ENCODE measurements at regions not wholly inside any gene's neighbourhood (a gene's known extent, or its start where the extent isn't known, plus 50 kb on each side); places are given as distances from the start of the nearest gene placed in this dataset.
"Not testable (repeated sequence)": the region's sequence is repeated elsewhere in the genome, so short reads cannot be mapped to it uniquely, and the experiment has no call there.

DNA sequence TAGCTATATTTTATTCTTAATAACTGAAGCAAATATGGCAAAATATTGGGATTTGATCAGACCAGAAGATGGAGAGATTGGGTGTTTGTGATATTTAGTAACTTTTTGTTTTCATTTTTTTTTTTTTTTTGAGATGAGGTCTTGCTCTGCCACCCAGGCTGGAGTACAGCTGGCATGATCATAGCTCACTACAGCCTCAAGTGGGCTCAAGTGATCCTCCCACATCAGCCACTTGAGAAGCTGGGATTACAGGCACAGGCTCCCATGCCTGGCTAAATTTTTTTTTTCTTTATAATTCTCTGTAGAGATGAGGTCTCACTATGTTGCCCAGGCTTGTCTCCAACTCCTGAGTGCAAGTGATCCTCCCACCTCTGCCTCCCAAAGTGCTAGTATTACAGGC is 686.4 kb downstream of the CDY1 start:
- H2AFZ ChIP-seq (ENCODE audit: insufficient read depth, low read depth, low read length, poor library complexity, severe bottlenecking); H3K4me3 ChIP-seq (ENCODE audit: control extremely low read depth in 1 of 5, extremely low read depth in 1 of 5, insufficient read depth in 1 of 5, low read depth in 2 of 5, low read length in 4 of 5); intact Hi-C loops (cut with micrococcal nuclease); H3K36me3 ChIP-seq (replicated peaks in 1 of 2; ENCODE audit: control extremely low read depth in 1 of 2, control insufficient read depth in 1 of 2, extremely low read depth in 1 of 2, insufficient read depth in 2 of 2, low read length in 1 of 2); POLR2A ChIA-PET; H3K4me1 ChIP-seq (ENCODE audit: control insufficient read depth in 2 of 2, insufficient read depth in 2 of 2, low read length in 2 of 2); ATAC-seq (ENCODE audit: low read depth); H3K27me3 Mint-ChIP-seq; H4K20me1 ChIP-seq (ENCODE audit: control insufficient read depth, insufficient read depth, low read length, poor library complexity, severe bottlenecking); DNase-seq; H3K27ac Mint-ChIP-seq; H3K4me2 ChIP-seq (replicated peaks; ENCODE audit: low read depth, low read length, poor library complexity, severe bottlenecking); H3K4me1 Mint-ChIP-seq; H3K4me3 Mint-ChIP-seq; CTCF ChIA-PET; H3K79me2 ChIP-seq (ENCODE audit: control insufficient read depth, insufficient read depth, low read length); H3K27me3 ChIP-seq (replicated peaks in 1 of 4; ENCODE audit: control extremely low read depth in 1 of 4, control insufficient read depth in 3 of 4, insufficient read depth in 4 of 4, low read length in 3 of 4); H3K27ac ChIP-seq (ENCODE audit: low read length in 2 of 2); H3K9me3 Mint-ChIP-seq (ENCODE audit: insufficient read depth); H3K9me3 ChIP-seq (ENCODE audit: control extremely low read depth in 1 of 3, control insufficient read depth in 2 of 3, insufficient read depth in 1 of 3, low read length in 2 of 3); H3K9ac ChIP-seq (ENCODE audit: low read length): not testable (repeated sequence)

DNA sequence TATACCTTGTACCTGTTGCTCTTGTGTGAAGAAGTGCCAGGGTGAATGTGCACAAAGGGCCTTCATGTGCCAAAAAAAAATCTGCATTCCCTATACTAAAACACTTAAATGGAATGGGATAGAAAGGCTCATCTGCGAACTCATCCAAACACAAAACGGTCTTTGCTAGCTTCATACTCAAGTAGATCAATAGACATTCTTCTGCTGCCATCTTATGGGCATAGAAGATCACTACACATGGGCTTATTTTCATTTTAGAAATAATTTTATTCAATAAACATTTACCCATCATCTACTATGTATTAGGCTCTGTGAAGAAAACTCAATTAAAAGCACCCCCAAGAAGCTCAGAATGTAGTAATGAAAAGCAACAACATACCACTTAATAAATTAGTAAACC is 693.1 kb downstream of the CDY1 start:
- ATAC-seq (ENCODE audit: low read depth); intact Hi-C loops (cut with micrococcal nuclease); H3K4me2 ChIP-seq (replicated peaks; ENCODE audit: low read depth, low read length, poor library complexity, severe bottlenecking); H3K27me3 Mint-ChIP-seq; H3K4me3 Mint-ChIP-seq; H3K27me3 ChIP-seq (replicated peaks in 1 of 4; ENCODE audit: control extremely low read depth in 1 of 4, control insufficient read depth in 3 of 4, insufficient read depth in 4 of 4, low read length in 3 of 4); POLR2A ChIA-PET; H3K4me1 Mint-ChIP-seq; H2AFZ ChIP-seq (ENCODE audit: insufficient read depth, low read depth, low read length, poor library complexity, severe bottlenecking); H3K27ac ChIP-seq (ENCODE audit: low read length in 2 of 2); H3K9ac ChIP-seq (ENCODE audit: low read length); H3K9me3 Mint-ChIP-seq (ENCODE audit: insufficient read depth); H3K4me3 ChIP-seq (ENCODE audit: control extremely low read depth in 1 of 5, extremely low read depth in 1 of 5, insufficient read depth in 1 of 5, low read depth in 2 of 5, low read length in 4 of 5); H4K20me1 ChIP-seq (ENCODE audit: control insufficient read depth, insufficient read depth, low read length, poor library complexity, severe bottlenecking); H3K4me1 ChIP-seq (ENCODE audit: control insufficient read depth in 2 of 2, insufficient read depth in 2 of 2, low read length in 2 of 2); CTCF ChIA-PET; H3K27ac Mint-ChIP-seq; H3K9me3 ChIP-seq (ENCODE audit: control extremely low read depth in 1 of 3, control insufficient read depth in 2 of 3, insufficient read depth in 1 of 3, low read length in 2 of 3); H3K36me3 ChIP-seq (replicated peaks in 1 of 2; ENCODE audit: control extremely low read depth in 1 of 2, control insufficient read depth in 1 of 2, extremely low read depth in 1 of 2, insufficient read depth in 2 of 2, low read length in 1 of 2); H3K79me2 ChIP-seq (ENCODE audit: control insufficient read depth, insufficient read depth, low read length): not testable (repeated sequence)
- WGBS (ENCODE audit: insufficient coverage): no CpG with 5 or more reads among the region's 2 CpGs
- peak; percentile 37 for DNase-seq

DNA sequence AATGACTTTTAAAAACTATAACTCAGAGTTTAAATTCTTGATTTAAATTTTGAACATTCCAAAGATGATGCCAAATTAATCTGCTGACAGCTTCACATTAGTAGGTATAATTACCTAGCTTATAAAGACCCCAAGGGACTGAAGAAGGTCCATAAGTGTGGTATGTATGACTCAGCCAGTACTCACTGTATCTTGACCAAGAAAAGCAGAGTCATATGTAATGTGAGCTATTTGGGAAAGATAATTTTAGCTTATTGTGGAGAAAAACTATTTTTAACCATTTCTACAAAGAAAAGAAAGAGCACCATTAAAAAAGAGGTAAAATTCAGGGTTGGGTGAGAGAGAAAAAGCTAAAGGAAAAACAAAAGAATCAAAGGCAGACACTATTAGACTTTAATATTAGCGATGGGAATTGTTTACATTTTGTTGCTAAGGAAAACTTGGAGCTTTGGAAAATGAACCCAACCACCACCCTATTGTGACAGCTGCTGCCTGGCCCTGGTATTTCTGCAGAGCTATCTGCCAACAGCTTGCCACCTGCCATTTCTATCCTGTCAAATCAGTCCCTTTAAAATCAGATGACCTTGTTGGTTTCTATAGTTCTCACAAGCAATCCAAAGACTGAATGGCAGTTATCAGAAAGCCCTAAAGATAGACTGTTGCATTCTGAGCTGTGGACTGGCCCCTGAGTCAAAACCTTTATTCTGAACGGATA is 697.7 kb downstream of the CDY1 start:
- H3K79me2 ChIP-seq (ENCODE audit: control insufficient read depth, insufficient read depth, low read length); H3K9me3 Mint-ChIP-seq (ENCODE audit: insufficient read depth); H3K4me2 ChIP-seq (replicated peaks; ENCODE audit: low read depth, low read length, poor library complexity, severe bottlenecking); H3K27me3 ChIP-seq (replicated peaks in 1 of 4; ENCODE audit: control extremely low read depth in 1 of 4, control insufficient read depth in 3 of 4, insufficient read depth in 4 of 4, low read length in 3 of 4); H3K27ac Mint-ChIP-seq; POLR2A ChIA-PET; H2AFZ ChIP-seq (ENCODE audit: insufficient read depth, low read depth, low read length, poor library complexity, severe bottlenecking); H3K9ac ChIP-seq (ENCODE audit: low read length); H4K20me1 ChIP-seq (ENCODE audit: control insufficient read depth, insufficient read depth, low read length, poor library complexity, severe bottlenecking); H3K36me3 ChIP-seq (replicated peaks in 1 of 2; ENCODE audit: control extremely low read depth in 1 of 2, control insufficient read depth in 1 of 2, extremely low read depth in 1 of 2, insufficient read depth in 2 of 2, low read length in 1 of 2); H3K4me3 ChIP-seq (ENCODE audit: control extremely low read depth in 1 of 5, extremely low read depth in 1 of 5, insufficient read depth in 1 of 5, low read depth in 2 of 5, low read length in 4 of 5); H3K4me1 ChIP-seq (ENCODE audit: control insufficient read depth in 2 of 2, insufficient read depth in 2 of 2, low read length in 2 of 2); H3K9me3 ChIP-seq (ENCODE audit: control extremely low read depth in 1 of 3, control insufficient read depth in 2 of 3, insufficient read depth in 1 of 3, low read length in 2 of 3); H3K27me3 Mint-ChIP-seq; H3K4me1 Mint-ChIP-seq; CTCF ChIA-PET; DNase-seq; H3K27ac ChIP-seq (ENCODE audit: low read length in 2 of 2); H3K4me3 Mint-ChIP-seq; intact Hi-C loops (cut with micrococcal nuclease); ATAC-seq (ENCODE audit: low read depth): not testable (repeated sequence)
- WGBS (ENCODE audit: insufficient coverage): no CpG with 5 or more reads among the region's 2 CpGs

DNA sequence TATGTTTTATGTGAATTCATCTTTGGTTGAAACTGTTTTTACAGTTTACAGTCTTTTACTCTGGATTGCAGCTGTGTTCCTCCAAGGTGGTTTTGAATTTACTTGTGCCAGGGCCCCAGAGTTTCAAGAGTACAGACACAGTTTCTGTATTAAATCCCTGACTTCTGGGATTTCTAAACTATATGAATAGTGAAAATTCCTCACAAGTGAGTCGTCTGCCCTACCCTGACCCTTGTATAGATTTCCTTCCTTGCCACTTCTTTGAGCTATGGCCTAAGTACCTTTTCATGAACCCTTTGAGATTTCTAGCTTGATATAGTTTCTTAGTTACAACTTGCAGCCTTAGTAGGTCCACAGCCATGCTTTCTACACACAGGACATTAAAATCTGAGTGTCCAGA is 700.8 kb downstream of the CDY1 start:
- H3K4me2 ChIP-seq (replicated peaks; ENCODE audit: low read depth, low read length, poor library complexity, severe bottlenecking); ATAC-seq (ENCODE audit: low read depth); H3K9me3 ChIP-seq (ENCODE audit: control extremely low read depth in 1 of 3, control insufficient read depth in 2 of 3, insufficient read depth in 1 of 3, low read length in 2 of 3); H3K9me3 Mint-ChIP-seq (ENCODE audit: insufficient read depth); H4K20me1 ChIP-seq (ENCODE audit: control insufficient read depth, insufficient read depth, low read length, poor library complexity, severe bottlenecking); POLR2A ChIA-PET; H3K4me1 Mint-ChIP-seq; H3K27ac Mint-ChIP-seq; H2AFZ ChIP-seq (ENCODE audit: insufficient read depth, low read depth, low read length, poor library complexity, severe bottlenecking); H3K4me3 Mint-ChIP-seq; H3K9ac ChIP-seq (ENCODE audit: low read length); H3K4me3 ChIP-seq (ENCODE audit: control extremely low read depth in 1 of 5, extremely low read depth in 1 of 5, insufficient read depth in 1 of 5, low read depth in 2 of 5, low read length in 4 of 5); H3K27me3 Mint-ChIP-seq; H3K27ac ChIP-seq (ENCODE audit: low read length in 2 of 2); DNase-seq; H3K79me2 ChIP-seq (ENCODE audit: control insufficient read depth, insufficient read depth, low read length); H3K27me3 ChIP-seq (replicated peaks in 1 of 4; ENCODE audit: control extremely low read depth in 1 of 4, control insufficient read depth in 3 of 4, insufficient read depth in 4 of 4, low read length in 3 of 4); H3K4me1 ChIP-seq (ENCODE audit: control insufficient read depth in 2 of 2, insufficient read depth in 2 of 2, low read length in 2 of 2); CTCF ChIA-PET; H3K36me3 ChIP-seq (replicated peaks in 1 of 2; ENCODE audit: control extremely low read depth in 1 of 2, control insufficient read depth in 1 of 2, extremely low read depth in 1 of 2, insufficient read depth in 2 of 2, low read length in 1 of 2); intact Hi-C loops (cut with micrococcal nuclease): not testable (repeated sequence)
- no CpG with 5 or more reads among the region's 1 CpG for WGBS (ENCODE audit: insufficient coverage)
